SK-N-SH treated with all-trans-retinoic acid at 6 μM for 48 hours (cell line): ENCODE measurements at regions not wholly inside any gene's neighbourhood (a gene's known extent, or its start where the extent isn't known, plus 50 kb on each side); places are given as distances from the start of the nearest gene placed in this dataset.

Experiments
- ATAC-seq: fragments of 200-7000 bp; cut with Tn5 transposase; 3 replicates; pipeline ENCODE4 v1.9.1; 2020; ENCODE audit warnings: mild to moderate bottlenecking, moderate library complexity
- ARNTL ChIP-seq: fragments of 450-650 bp; formaldehyde crosslinking; IDR thresholded peaks from 2 replicates; pipeline ENCODE4 v1.5.0; 2020; ENCODE audit warnings: low read depth, mild to moderate bottlenecking, moderate library complexity, borderline replicate concordance
- BACH2 ChIP-seq: fragments of 250-450 bp; sonication (Bioruptor Pico); IDR thresholded peaks from 2 replicates; pipeline ENCODE4 v1.9.0; 2021; ENCODE audit warnings: mild to moderate bottlenecking, borderline replicate concordance
- CSDC2 ChIP-seq: fragments of 250-450 bp; sonication (Bioruptor Pico); IDR thresholded peaks from 2 replicates; pipeline ENCODE4 v1.5.0; 2020; ENCODE audit warnings: mild to moderate bottlenecking, moderate library complexity
- ESRRG ChIP-seq: fragments of 250-450 bp; sonication (Bioruptor Pico); IDR thresholded peaks from 2 replicates; pipeline ENCODE4 v1.6.1; 2021; ENCODE audit warnings: mild to moderate bottlenecking
- GLIS3 ChIP-seq: fragments of 250-450 bp; sonication (Bioruptor Pico); IDR thresholded peaks from 2 replicates; pipeline ENCODE4 v1.5.0; 2020; ENCODE audit warnings: mild to moderate bottlenecking, moderate library complexity
- ISL1 ChIP-seq: fragments of 250-450 bp; sonication (Bioruptor Pico); IDR thresholded peaks from 2 replicates; pipeline ENCODE4 v2.1.2; 2022; ENCODE audit warnings: mild to moderate bottlenecking, moderate library complexity
- OSR1 ChIP-seq: fragments of 250-450 bp; sonication (Bioruptor Pico); IDR thresholded peaks from 2 replicates; pipeline ENCODE4 v1.8.0; 2022; ENCODE audit warnings: moderate library complexity, mild to moderate bottlenecking, inconsistent platforms
- TCF4 ChIP-seq: fragments of 250-450 bp; sonication (Bioruptor Pico); IDR thresholded peaks from 2 replicates; pipeline ENCODE4 v1.8.0; 2021; ENCODE audit warnings: mild to moderate bottlenecking, moderate library complexity, borderline replicate concordance
- TOX ChIP-seq: fragments of 250-450 bp; sonication (Bioruptor Pico); IDR thresholded peaks from 2 replicates; pipeline ENCODE4 v1.8.0; 2021; ENCODE audit warnings: mild to moderate bottlenecking, moderate library complexity, borderline replicate concordance
- ZC3H10 ChIP-seq: fragments of 250-450 bp; sonication (Bioruptor Pico); IDR thresholded peaks from 2 replicates; pipeline ENCODE4 v1.5.1; 2021; ENCODE audit warnings: mild to moderate bottlenecking, moderate library complexity
- ZFP3 ChIP-seq: fragments of 250-450 bp; sonication (Bioruptor Pico); IDR thresholded peaks from 2 replicates; pipeline ENCODE4 v1.5.0; 2020; ENCODE audit warnings: mild to moderate bottlenecking, moderate library complexity
- ZFP30 ChIP-seq: fragments of 450-650 bp; formaldehyde crosslinking; IDR thresholded peaks from 2 replicates; pipeline ENCODE4 v1.5.0; 2022; ENCODE audit warnings: mild to moderate bottlenecking, moderate library complexity
- ZNF565 ChIP-seq: fragments of 450-650 bp; formaldehyde crosslinking; conservative IDR thresholded peaks from 2 replicates; pipeline ENCODE4 v1.5.0; 2020; ENCODE audit warnings: low read depth, mild to moderate bottlenecking, moderate library complexity
- ZNF70 ChIP-seq: fragments of 450-650 bp; formaldehyde crosslinking; IDR thresholded peaks from 2 replicates; pipeline ENCODE4 v1.5.0; 2020; ENCODE audit warnings: mild to moderate bottlenecking, moderate library complexity
- ZNF8 ChIP-seq: fragments of 450-650 bp; formaldehyde crosslinking; IDR thresholded peaks from 2 replicates; pipeline ENCODE4 v1.5.0; 2020; ENCODE audit warnings: mild to moderate bottlenecking, moderate library complexity
- TF ChIP-seq, protein P1 (sequence below): fragments of 250-450 bp; sonication (Bioruptor Pico); IDR thresholded peaks from 2 replicates; pipeline ENCODE4 v1.8.0; 2021; ENCODE audit warnings: low read depth, mild to moderate bottlenecking, moderate library complexity, borderline replicate concordance
- TF ChIP-seq, protein P2 (sequence below): fragments of 250-450 bp; sonication (Bioruptor Pico); IDR thresholded peaks from 2 replicates; pipeline ENCODE4 v1.5.1; 2021; ENCODE audit warnings: mild to moderate bottlenecking, moderate library complexity
- TF ChIP-seq, protein P3 (sequence below): fragments of 250-450 bp; sonication (Bioruptor Pico); IDR thresholded peaks from 2 replicates; pipeline ENCODE4 v1.8.0; 2020; ENCODE audit warnings: mild to moderate bottlenecking, moderate library complexity, borderline replicate concordance
- TF ChIP-seq, protein P4 (sequence below): fragments of 250-450 bp; sonication (Bioruptor Pico); IDR thresholded peaks from 2 replicates; pipeline ENCODE4 v1.5.1; 2020; ENCODE audit warnings: low read depth, mild to moderate bottlenecking, moderate library complexity
- TF ChIP-seq, protein P5 (sequence below): fragments of 250-450 bp; sonication (Bioruptor Pico); IDR thresholded peaks from 2 replicates; pipeline ENCODE4 v1.5.0; 2020; ENCODE audit warnings: mild to moderate bottlenecking, moderate library complexity

DNA sequence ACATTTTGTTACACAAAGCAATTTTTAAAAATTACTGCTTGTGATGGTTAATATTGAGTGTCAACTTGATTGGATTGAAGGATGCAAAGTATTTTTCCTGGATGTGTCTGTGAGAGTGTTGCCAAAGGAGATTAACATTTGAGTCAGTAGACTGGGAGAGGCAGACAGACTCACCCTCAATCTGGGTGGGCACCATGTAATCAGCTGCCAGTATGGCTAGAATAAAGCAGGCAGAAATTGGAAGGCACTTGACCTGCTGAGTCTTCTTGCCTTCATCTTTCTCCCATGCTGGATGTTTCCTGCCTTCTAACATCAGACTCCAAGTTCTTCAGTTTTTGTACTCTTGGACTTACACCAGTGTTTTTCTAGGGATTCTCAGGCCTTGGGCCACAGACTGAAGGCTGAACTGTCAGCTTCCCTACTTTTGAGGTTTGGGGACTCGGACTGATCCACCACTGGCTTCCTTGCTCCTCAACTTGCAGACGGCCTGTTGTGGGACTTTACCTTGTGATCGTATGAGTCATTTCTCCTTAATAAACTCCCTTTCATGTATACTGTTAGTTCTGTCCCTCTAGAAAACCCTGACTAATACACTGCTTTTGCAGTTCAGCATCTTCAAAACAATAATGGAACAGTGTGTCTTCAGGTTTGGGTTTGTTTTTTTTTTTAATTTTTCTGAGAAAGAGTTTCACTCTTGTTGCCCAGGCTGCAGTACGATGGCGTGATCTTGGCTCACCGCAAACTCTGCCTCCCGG is 244.1 kb upstream of the SEMA3C start:
- TF ChIP-seq TOX = no peak
- TF ChIP-seq CSDC2 (CRISPR knock-in tag) = no peak
- no peak for TF ChIP-seq ISL1 (CRISPR knock-in tag)
- TF ChIP-seq, protein P1, sequence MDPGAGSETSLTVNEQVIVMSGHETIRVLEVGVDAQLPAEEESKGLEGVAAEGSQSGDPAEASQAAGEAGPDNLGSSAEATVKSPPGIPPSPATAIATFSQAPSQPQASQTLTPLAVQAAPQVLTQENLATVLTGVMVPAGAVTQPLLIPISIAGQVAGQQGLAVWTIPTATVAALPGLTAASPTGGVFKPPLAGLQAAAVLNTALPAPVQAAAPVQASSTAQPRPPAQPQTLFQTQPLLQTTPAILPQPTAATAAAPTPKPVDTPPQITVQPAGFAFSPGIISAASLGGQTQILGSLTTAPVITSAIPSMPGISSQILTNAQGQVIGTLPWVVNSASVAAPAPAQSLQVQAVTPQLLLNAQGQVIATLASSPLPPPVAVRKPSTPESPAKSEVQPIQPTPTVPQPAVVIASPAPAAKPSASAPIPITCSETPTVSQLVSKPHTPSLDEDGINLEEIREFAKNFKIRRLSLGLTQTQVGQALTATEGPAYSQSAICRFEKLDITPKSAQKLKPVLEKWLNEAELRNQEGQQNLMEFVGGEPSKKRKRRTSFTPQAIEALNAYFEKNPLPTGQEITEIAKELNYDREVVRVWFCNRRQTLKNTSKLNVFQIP (CRISPR knock-in tag) = no peak
- TF ChIP-seq, protein P2, sequence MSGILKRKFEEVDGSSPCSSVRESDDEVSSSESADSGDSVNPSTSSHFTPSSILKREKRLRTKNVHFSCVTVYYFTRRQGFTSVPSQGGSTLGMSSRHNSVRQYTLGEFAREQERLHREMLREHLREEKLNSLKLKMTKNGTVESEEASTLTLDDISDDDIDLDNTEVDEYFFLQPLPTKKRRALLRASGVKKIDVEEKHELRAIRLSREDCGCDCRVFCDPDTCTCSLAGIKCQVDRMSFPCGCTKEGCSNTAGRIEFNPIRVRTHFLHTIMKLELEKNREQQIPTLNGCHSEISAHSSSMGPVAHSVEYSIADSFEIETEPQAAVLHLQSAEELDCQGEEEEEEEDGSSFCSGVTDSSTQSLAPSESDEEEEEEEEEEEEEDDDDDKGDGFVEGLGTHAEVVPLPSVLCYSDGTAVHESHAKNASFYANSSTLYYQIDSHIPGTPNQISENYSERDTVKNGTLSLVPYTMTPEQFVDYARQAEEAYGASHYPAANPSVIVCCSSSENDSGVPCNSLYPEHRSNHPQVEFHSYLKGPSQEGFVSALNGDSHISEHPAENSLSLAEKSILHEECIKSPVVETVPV = no peak
- no peak for TF ChIP-seq ESRRG (CRISPR knock-in tag)
- TF ChIP-seq ARNTL (CRISPR knock-in tag) = no peak
- no peak for TF ChIP-seq ZFP30 (CRISPR knock-in tag)
- TF ChIP-seq ZNF565 (CRISPR knock-in tag) = no peak
- TF ChIP-seq OSR1 = no peak
- TF ChIP-seq ZNF8 = no peak
- no peak for TF ChIP-seq ZC3H10 (CRISPR knock-in tag)
- TF ChIP-seq, protein P3, sequence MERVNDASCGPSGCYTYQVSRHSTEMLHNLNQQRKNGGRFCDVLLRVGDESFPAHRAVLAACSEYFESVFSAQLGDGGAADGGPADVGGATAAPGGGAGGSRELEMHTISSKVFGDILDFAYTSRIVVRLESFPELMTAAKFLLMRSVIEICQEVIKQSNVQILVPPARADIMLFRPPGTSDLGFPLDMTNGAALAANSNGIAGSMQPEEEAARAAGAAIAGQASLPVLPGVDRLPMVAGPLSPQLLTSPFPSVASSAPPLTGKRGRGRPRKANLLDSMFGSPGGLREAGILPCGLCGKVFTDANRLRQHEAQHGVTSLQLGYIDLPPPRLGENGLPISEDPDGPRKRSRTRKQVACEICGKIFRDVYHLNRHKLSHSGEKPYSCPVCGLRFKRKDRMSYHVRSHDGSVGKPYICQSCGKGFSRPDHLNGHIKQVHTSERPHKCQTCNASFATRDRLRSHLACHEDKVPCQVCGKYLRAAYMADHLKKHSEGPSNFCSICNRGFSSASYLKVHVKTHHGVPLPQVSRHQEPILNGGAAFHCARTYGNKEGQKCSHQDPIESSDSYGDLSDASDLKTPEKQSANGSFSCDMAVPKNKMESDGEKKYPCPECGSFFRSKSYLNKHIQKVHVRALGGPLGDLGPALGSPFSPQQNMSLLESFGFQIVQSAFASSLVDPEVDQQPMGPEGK (CRISPR knock-in tag) = no peak
- no peak for TF ChIP-seq GLIS3
- TF ChIP-seq, protein P4, sequence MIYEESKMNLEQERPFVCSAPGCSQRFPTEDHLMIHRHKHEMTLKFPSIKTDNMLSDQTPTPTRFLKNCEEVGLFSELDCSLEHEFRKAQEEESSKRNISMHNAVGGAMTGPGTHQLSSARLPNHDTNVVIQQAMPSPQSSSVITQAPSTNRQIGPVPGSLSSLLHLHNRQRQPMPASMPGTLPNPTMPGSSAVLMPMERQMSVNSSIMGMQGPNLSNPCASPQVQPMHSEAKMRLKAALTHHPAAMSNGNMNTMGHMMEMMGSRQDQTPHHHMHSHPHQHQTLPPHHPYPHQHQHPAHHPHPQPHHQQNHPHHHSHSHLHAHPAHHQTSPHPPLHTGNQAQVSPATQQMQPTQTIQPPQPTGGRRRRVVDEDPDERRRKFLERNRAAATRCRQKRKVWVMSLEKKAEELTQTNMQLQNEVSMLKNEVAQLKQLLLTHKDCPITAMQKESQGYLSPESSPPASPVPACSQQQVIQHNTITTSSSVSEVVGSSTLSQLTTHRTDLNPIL (CRISPR knock-in tag) = no peak
- no peak for TF ChIP-seq BACH2 (CRISPR knock-in tag)
- no peak for TF ChIP-seq ZNF70 (CRISPR knock-in tag)
- TF ChIP-seq ZFP3 (CRISPR knock-in tag) = no peak
- TF ChIP-seq, protein P5, sequence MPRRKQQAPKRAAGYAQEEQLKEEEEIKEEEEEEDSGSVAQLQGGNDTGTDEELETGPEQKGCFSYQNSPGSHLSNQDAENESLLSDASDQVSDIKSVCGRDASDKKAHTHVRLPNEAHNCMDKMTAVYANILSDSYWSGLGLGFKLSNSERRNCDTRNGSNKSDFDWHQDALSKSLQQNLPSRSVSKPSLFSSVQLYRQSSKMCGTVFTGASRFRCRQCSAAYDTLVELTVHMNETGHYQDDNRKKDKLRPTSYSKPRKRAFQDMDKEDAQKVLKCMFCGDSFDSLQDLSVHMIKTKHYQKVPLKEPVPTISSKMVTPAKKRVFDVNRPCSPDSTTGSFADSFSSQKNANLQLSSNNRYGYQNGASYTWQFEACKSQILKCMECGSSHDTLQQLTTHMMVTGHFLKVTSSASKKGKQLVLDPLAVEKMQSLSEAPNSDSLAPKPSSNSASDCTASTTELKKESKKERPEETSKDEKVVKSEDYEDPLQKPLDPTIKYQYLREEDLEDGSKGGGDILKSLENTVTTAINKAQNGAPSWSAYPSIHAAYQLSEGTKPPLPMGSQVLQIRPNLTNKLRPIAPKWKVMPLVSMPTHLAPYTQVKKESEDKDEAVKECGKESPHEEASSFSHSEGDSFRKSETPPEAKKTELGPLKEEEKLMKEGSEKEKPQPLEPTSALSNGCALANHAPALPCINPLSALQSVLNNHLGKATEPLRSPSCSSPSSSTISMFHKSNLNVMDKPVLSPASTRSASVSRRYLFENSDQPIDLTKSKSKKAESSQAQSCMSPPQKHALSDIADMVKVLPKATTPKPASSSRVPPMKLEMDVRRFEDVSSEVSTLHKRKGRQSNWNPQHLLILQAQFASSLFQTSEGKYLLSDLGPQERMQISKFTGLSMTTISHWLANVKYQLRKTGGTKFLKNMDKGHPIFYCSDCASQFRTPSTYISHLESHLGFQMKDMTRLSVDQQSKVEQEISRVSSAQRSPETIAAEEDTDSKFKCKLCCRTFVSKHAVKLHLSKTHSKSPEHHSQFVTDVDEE (CRISPR knock-in tag) = no peak
- no peak for ATAC-seq

DNA sequence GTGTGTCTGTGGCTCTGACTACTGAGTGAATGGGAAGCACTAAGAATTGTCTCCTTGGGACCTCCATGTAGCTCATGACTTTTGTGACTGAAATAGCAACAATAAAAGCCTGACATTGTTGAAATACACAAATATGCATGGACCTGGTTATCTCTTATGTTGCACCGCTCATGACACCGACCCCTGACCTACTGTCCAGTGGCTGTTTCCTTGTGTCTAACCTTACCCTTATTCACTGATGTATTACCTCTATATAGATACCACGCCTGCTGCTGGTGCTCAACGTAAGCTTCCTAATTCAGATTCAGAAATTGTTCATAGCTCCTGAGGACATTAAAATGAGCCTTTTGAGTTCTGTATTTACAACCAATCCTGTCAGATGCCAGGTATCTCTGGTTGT is 243.4 kb upstream of the SEMA3C start:
- no peak for ATAC-seq

More for the DNA sequence above, 243.4 kb upstream of the SEMA3C start:
- TF ChIP-seq ZC3H10 (CRISPR knock-in tag) = no peak
- no peak for TF ChIP-seq CSDC2 (CRISPR knock-in tag)
- TF ChIP-seq, protein P5 (CRISPR knock-in tag) = no peak
- no peak for TF ChIP-seq ZFP30 (CRISPR knock-in tag)
- TF ChIP-seq ISL1 (CRISPR knock-in tag) = no peak
- TF ChIP-seq, protein P4 (CRISPR knock-in tag) = no peak
- no peak for TF ChIP-seq ESRRG (CRISPR knock-in tag)
- no peak for TF ChIP-seq TCF4 (CRISPR knock-in tag)
- no peak for TF ChIP-seq BACH2 (CRISPR knock-in tag)
- TF ChIP-seq, protein P3 (CRISPR knock-in tag) = no peak
